Caco-2 (cell line): ENCODE measurements at regions not wholly inside any gene's neighbourhood (a gene's known extent, or its start where the extent isn't known, plus 50 kb on each side); places are given as distances from the start of the nearest gene placed in this dataset.

Experiments used
- BruUV-seq: library from RNA; stranded (reverse); fragments of 400-500 nt; replicated peaks from 2 replicates; lab custom pipeline; 2021; lab: Mats Ljungman, UMichigan
- CTCF ChIA-PET: fragments of 300-600 bp; sonication (Branson Sonifier 250); formaldehyde crosslinking; loops from one replicate; lab custom pipeline; 2022; ENCODE audit warnings: antibody characterized with exemption; lab: Charles Lee
- POLR2A ChIA-PET: fragments of 300-600 bp; sonication (Branson Sonifier 250); formaldehyde crosslinking; loops from one replicate; lab custom pipeline; 2022; ENCODE audit warnings: antibody characterized with exemption; lab: Charles Lee
- DNase-seq, 2 experiments: peaks; one replicate each; pipeline versions ENCODE4 v3.0.0 to v3.0.0-alpha.2; 2020 to 2022
- H3K27me3 ChIP-seq: replicated peaks from 2 replicates; pipeline ENCODE4 v1.6.0; 2011; ENCODE audit warnings: low read length; ENCODE audit not compliant: control insufficient read depth, insufficient read depth
- H3K36me3 ChIP-seq: 2 replicates; pipeline ENCODE4 v1.5.1; 2011; ENCODE audit warnings: low read length; ENCODE audit not compliant: control insufficient read depth, insufficient read depth
- H3K4me1 ChIP-seq: fragments of 250-450 bp; sonication (Bioruptor Pico); 2 replicates; pipeline ENCODE4 v1.5.1; 2020; ENCODE audit warnings: mild to moderate bottlenecking
- H3K4me3 ChIP-seq: 2 replicates; pipeline ENCODE4 v1.5.1; 2011; ENCODE audit warnings: low read depth, mild to moderate bottlenecking, control low read depth, low read length
- H3K9me3 ChIP-seq: fragments of 250-450 bp; sonication (Bioruptor Pico); 2 replicates; pipeline ENCODE4 v1.5.1; 2020; ENCODE audit warnings: mild to moderate bottlenecking, moderate library complexity
- H3K27ac Mint-ChIP-seq: one replicate; pipeline ENCODE4 v1.8.0; 2022; ENCODE audit warnings: mixed read lengths; ENCODE audit not compliant: unreplicated experiment
- H3K27me3 Mint-ChIP-seq: one replicate; pipeline ENCODE4 v1.8.0; 2022; ENCODE audit warnings: mixed read lengths; ENCODE audit not compliant: insufficient read depth, unreplicated experiment
- H3K36me3 Mint-ChIP-seq: one replicate; pipeline ENCODE4 v1.8.0; 2022; ENCODE audit warnings: mild to moderate bottlenecking, mixed read lengths; ENCODE audit not compliant: insufficient read depth, unreplicated experiment
- H3K4me1 Mint-ChIP-seq: one replicate; pipeline ENCODE4 v1.8.0; 2022; ENCODE audit warnings: low read depth, mixed read lengths; ENCODE audit not compliant: unreplicated experiment
- H3K4me3 Mint-ChIP-seq: one replicate; pipeline ENCODE4 v1.8.0; 2022; ENCODE audit warnings: mild to moderate bottlenecking, moderate library complexity, mixed read lengths; ENCODE audit not compliant: unreplicated experiment
- H3K9me3 Mint-ChIP-seq: one replicate; pipeline ENCODE4 v1.8.0; 2022; ENCODE audit warnings: mixed read lengths; ENCODE audit not compliant: unreplicated experiment
- intact Hi-C: fragments of 100-400 bp; cut with micrococcal nuclease; formaldehyde crosslinking; loops from one replicate; pipeline ENCODE4 v1.10.0; 2022; ENCODE audit not compliant: unreplicated experiment
- TF ChIP-seq, protein P1 (sequence below), 2 experiments: fragments of 200-600 bp in 1 of 2; IDR thresholded peaks; 1 replicate in 1 of 2; 2 replicates in 1 of 2; pipeline versions ENCODE4 v1.5.1 to v1.8.0; 2011 to 2022; ENCODE audit warnings: antibody characterized with exemption in 1 of 2, control low read depth in 1 of 2, inconsistent platforms in 1 of 2, low read depth in 1 of 2, low read length in 1 of 2, mild to moderate bottlenecking in 1 of 2, moderate library complexity in 1 of 2; ENCODE audit not compliant: insufficient read depth in 1 of 2, severe bottlenecking in 1 of 2, unreplicated experiment in 1 of 2

DNA sequence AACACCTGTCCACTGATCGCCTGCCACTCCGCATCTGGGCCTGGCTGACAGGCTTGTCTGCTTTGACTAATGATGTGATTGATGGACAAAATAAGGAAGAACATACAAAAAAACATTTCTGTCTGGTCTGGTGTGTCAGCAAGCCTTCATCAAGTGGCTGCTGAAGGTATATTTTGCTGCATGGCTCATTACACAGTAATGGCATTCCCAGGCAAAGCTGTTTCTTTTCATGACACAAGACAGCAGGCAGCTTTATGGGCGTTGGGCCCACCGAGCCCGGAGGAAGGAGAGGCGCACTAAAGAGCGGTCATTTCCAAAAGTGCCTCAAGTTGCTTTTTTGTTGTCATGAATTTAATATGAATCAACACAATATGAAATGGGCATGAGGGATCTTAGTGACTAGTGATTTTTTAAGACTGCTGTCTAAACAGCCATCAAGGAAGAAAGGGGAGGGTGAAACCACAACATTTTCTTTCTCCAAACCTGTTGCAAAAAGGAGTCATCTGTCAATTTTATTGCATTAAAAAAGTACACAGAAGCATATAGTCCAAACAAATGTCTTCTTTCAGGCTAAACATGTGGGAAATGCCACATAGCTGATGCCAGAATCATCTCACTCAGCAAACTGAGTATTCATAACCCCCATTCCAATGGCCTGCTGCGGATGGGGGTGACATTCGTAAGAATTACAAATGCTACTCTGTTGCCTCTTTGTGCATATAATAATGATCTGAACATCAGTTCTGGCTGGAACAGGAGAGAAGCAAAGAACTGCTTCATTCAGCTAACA is 476.6 kb downstream of the ZNF536 start:
- BruUV-seq, result no TSS peak
- Mint-ChIP-seq H3K4me1 (no peaks in the 10 kb centered on the region), H3K4me3 (no peak overlapping the region), H3K36me3 (no peaks in the 10 kb centered on the region), H3K27ac (no peak overlapping the region), H3K9me3 (no peaks in the 10 kb centered on the region), H3K27me3 (peaks cover 4% of the 10 kb centered on the region)
- Histone ChIP-seq H3K9me3 (no peaks in the 10 kb centered on the region), H3K4me1 (no peaks in the 10 kb centered on the region), H3K4me3 (no peak overlapping the region), H3K27me3 (no peaks in the 10 kb centered on the region), H3K36me3 (no peaks in the 10 kb centered on the region)
- no peak for DNase-seq
- intact Hi-C loops, result no loop called here
- ChIA-PET CTCF (no interaction called here), POLR2A (no interaction called here)
- TF ChIP-seq, protein P1, sequence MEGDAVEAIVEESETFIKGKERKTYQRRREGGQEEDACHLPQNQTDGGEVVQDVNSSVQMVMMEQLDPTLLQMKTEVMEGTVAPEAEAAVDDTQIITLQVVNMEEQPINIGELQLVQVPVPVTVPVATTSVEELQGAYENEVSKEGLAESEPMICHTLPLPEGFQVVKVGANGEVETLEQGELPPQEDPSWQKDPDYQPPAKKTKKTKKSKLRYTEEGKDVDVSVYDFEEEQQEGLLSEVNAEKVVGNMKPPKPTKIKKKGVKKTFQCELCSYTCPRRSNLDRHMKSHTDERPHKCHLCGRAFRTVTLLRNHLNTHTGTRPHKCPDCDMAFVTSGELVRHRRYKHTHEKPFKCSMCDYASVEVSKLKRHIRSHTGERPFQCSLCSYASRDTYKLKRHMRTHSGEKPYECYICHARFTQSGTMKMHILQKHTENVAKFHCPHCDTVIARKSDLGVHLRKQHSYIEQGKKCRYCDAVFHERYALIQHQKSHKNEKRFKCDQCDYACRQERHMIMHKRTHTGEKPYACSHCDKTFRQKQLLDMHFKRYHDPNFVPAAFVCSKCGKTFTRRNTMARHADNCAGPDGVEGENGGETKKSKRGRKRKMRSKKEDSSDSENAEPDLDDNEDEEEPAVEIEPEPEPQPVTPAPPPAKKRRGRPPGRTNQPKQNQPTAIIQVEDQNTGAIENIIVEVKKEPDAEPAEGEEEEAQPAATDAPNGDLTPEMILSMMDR (IDR thresholded peaks at IDR 0.05; ENCODE audit: insufficient read depth in 1 of 2, low read depth in 1 of 2, low read length in 1 of 2, severe bottlenecking in 1 of 2, unreplicated experiment in 1 of 2), result no peak

DNA sequence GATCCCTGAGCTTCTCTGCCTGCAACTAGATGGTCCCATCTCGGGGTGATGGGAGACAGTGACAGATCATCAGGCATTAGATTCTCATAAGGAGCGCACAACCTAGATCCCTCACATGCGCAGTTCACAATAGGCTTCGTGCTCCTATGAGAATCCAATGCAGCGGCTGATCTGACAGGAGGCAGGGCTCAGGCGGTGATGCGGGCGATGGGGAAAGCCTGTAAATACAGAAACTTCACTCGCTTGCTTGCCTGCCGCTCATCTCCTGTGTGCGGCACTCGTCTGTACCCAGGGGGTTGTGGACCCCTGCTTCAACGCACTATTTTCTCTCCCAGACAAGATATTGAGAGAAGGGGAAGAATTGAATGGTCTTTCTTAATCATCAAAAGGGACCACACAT is 473.9 kb downstream of the ZNF536 start:
- Mint-ChIP-seq H3K9me3 (no peaks in the 10 kb centered on the region), H3K4me3 (no peak overlapping the region), H3K27ac (no peak overlapping the region), H3K4me1 (no peaks in the 10 kb centered on the region), H3K36me3 (no peaks in the 10 kb centered on the region), H3K27me3 (peaks cover 2% of the 10 kb centered on the region)
- DNase-seq, result no peak
- BruUV-seq, result no TSS peak
- H3K4me1 ChIP-seq, result no peaks in the 10 kb centered on the region
- H3K36me3 ChIP-seq, result no peaks in the 10 kb centered on the region
- TF ChIP-seq, protein P1 (IDR thresholded peaks at IDR 0.05; ENCODE audit: insufficient read depth in 1 of 2, low read depth in 1 of 2, low read length in 1 of 2, severe bottlenecking in 1 of 2, unreplicated experiment in 1 of 2), result no peak
- no peaks in the 10 kb centered on the region for H3K27me3 ChIP-seq
- ChIA-PET CTCF (no interaction called here), POLR2A (no interaction called here)
- H3K4me3 ChIP-seq, result no peak overlapping the region
- H3K9me3 ChIP-seq, result no peaks in the 10 kb centered on the region
- intact Hi-C loops, result no loop called here

DNA sequence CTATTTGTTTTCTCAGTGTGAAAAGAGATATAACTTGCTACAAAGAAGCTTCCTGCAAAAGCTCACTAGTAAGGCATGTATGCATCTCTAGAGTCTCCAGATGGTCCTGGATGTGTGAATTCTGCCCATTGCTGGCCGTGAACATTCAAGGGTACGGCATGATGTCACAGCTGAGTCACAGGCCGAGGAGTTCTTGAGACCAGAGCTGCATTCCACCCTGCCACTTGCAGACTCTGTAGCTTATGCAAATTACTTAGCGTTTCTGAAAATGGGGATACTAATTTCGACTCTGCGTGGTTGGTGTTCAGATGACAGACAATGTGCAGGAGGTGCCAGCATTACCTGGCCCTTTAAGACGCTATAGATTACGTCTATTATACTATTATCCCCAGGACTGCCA is 470.7 kb downstream of the ZNF536 start:
- CTCF ChIA-PET, result no interaction called here
- no peaks in the 10 kb centered on the region for H3K27me3 ChIP-seq
- H3K4me1 Mint-ChIP-seq, result no peaks in the 10 kb centered on the region
- POLR2A ChIA-PET, result no interaction called here
- no peak overlapping the region for H3K4me3 ChIP-seq
- no peak for DNase-seq
- H3K4me3 Mint-ChIP-seq, result no peak overlapping the region
- no peaks in the 10 kb centered on the region for H3K36me3 ChIP-seq
- BruUV-seq, result no TSS peak
- no peaks in the 10 kb centered on the region for H3K27me3 Mint-ChIP-seq
- H3K36me3 Mint-ChIP-seq, result no peaks in the 10 kb centered on the region
- H3K9me3 ChIP-seq, result no peaks in the 10 kb centered on the region
- TF ChIP-seq, protein P1 (IDR thresholded peaks at IDR 0.05; ENCODE audit: insufficient read depth in 1 of 2, low read depth in 1 of 2, low read length in 1 of 2, severe bottlenecking in 1 of 2, unreplicated experiment in 1 of 2), result no peak
- intact Hi-C loops, result no loop called here
- H3K27ac Mint-ChIP-seq, result no peak overlapping the region
- H3K4me1 ChIP-seq, result no peaks in the 10 kb centered on the region
- H3K9me3 Mint-ChIP-seq, result no peaks in the 10 kb centered on the region
